ENCODE measurements at regions not wholly inside any gene's neighbourhood (a gene's known extent, or its start where the extent isn't known, plus 50 kb on each side); places are given as distances from the start of the nearest gene placed in this dataset.

- Histone ChIP-seq H4K5ac (ENCODE audit: low read depth, low read length) (no peak overlapping the region), H3K4me2 (ENCODE audit: low read depth, low read length) (no peak overlapping the region), H4K20me1 (ENCODE audit: insufficient read depth, low read length) (no peaks in the 10 kb centered on the region), H3K9me1 (ENCODE audit: insufficient read depth, low read length) (no peaks in the 10 kb centered on the region), H3K27ac (ENCODE audit: insufficient read depth, low read length) (no peak overlapping the region), H2BK120ac (ENCODE audit: low read depth, low read length) (no peak overlapping the region), H3K9me3 (ENCODE audit: control insufficient read depth, insufficient read depth, low read length) (peaks cover 15% of the 10 kb centered on the region), H3K36me3 (ENCODE audit: control insufficient read depth, insufficient read depth, low read length) (no peaks in the 10 kb centered on the region), H3K9ac (ENCODE audit: low read depth, low read length) (no peak overlapping the region), H3K14ac (replicated peaks; ENCODE audit: low read depth, low read length) (no peak overlapping the region), H3K56ac (ENCODE audit: extremely low read depth, insufficient read depth, low read length) (no peak overlapping the region), H3K79me1 (ENCODE audit: low read depth in 1 of 2, low read length in 2 of 2) (no peaks in the 10 kb centered on the region), H2BK5ac (ENCODE audit: low read depth, low read length, poor library complexity, severe bottlenecking) (no peak overlapping the region), H2AK9ac (replicated peaks; ENCODE audit: low read depth, low read length, poor library complexity) (no peak overlapping the region), H3K18ac (ENCODE audit: low read depth, low read length) (no peak overlapping the region), H3K4ac (ENCODE audit: low read depth, low read length) (no peak overlapping the region), H3K23ac (ENCODE audit: low read depth, low read length) (no peak overlapping the region), H4K8ac (ENCODE audit: low read depth in 2 of 2, low read length in 2 of 2) (no peak overlapping the region), H3K4me1 (ENCODE audit: control insufficient read depth, insufficient read depth, low read length) (no peaks in the 10 kb centered on the region), H2BK15ac (ENCODE audit: low read depth, low read length) (no peak overlapping the region), H2AFZ (replicated peaks; ENCODE audit: low read length, poor library complexity) (no peak overlapping the region), H2AK5ac (ENCODE audit: low read depth, low read length) (no peak overlapping the region), H2BK20ac (ENCODE audit: low read depth, low read length) (no peak overlapping the region), H3K4me3 (ENCODE audit: insufficient read depth, low read depth, low read length) (no peak overlapping the region), H3K27me3 (ENCODE audit: control insufficient read depth, insufficient read depth, low read length) (no peaks in the 10 kb centered on the region), H4K91ac (ENCODE audit: insufficient read depth, low read depth, low read length) (no peak overlapping the region)
- intact Hi-C loops (cut with micrococcal nuclease) = no loop called here
- ChIA-PET CTCF (no interaction called here), POLR2A (ENCODE audit: unreplicated experiment) (no interaction called here)
- dilution Hi-C loops (cut with HindIII; ENCODE audit: low sequenced_read_pairs, unreplicated experiment) = no loop called here
- WGBS, 2 experiments (ENCODE audit: extremely low coverage in 2 of 2, insufficient read length in 1 of 2) = 0% methylated on average over 2 of the region's 5 CpGs; no CpG with 5 or more reads in 1 of the 2 experiments
- TF ChIP-seq CTCF (conservative IDR thresholded peaks at IDR 0.05; ENCODE audit: low read depth, low read length) (no peak), FOS (IDR thresholded peaks at IDR 0.05; ENCODE audit: low read depth, low read length) (no peak)
- ATAC-seq (ENCODE audit: low read depth) (no peak), DNase-seq (no peak)
- in situ Hi-C loops (cut with MboI; ENCODE audit: low sequenced_read_pairs) = no loop called here
- no TSS peak for BruUV-seq (replicated peaks)
Measured at GRCh38 chr14:98564006-98564405, 708.0 kb downstream of the BCL11B start.

Data from IMR-90 (cell line).